LHCN-M2 (cell line): ENCODE measurements at regions not wholly inside any gene's neighbourhood (a gene's known extent, or its start where the extent isn't known, plus 50 kb on each side); places are given as distances from the start of the nearest gene placed in this dataset.

Experiments used
- DNase-seq: peaks from one replicate; pipeline ENCODE4 v3.0.0-alpha.2; 2012; ENCODE audit warnings: low read depth

GRCh38 chr4:23268072-23268771, 575.5 kb downstream of the GBA3 start:
- no peak for DNase-seq

GRCh38 chr4:23266401-23266800, 573.7 kb downstream of the GBA3 start:
- no peak for DNase-seq

DNA sequence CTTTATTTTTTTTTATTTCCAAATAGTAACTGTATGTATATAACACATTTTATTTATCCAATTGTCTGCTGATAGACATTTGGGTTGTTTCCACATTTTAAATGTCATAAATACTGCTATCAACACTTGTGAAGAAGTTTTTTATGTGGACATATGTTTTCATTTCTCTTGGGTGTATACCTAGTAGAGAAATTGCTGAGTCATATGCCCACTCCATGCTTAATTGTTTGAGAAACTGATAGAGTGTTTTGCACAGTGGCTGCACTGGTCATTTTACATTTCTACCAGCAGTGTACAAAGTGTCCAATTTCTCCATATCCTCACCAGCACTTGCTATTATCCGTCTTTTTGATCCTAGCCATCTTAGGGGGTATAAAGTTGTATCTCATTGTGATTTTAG, 567.8 kb downstream of the GBA3 start:
- DNase-seq, result no peak

GRCh38 chr4:23245203-23245832, 552.6 kb downstream of the GBA3 start:
- DNase-seq, result no peak

DNA sequence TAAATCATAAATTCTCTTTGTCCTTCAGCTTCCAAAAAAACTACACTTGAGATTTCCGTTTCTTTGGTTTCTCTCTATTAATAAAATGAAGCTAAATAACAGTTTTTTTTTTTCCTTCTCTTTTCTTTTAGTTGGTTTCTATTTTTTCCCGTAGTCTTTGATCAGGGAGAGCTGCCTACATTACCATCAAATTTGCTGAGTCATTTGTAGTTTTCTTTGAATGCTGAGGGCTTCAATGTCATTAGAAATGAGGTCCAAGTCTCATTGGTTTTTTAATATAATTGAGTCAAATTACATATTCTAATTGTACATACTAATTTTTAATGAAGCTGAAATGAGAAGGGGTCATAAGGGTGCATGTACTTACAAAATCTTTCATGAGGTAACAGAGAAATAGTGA, 550.2 kb downstream of the GBA3 start:
- DNase-seq, result no peak

DNA sequence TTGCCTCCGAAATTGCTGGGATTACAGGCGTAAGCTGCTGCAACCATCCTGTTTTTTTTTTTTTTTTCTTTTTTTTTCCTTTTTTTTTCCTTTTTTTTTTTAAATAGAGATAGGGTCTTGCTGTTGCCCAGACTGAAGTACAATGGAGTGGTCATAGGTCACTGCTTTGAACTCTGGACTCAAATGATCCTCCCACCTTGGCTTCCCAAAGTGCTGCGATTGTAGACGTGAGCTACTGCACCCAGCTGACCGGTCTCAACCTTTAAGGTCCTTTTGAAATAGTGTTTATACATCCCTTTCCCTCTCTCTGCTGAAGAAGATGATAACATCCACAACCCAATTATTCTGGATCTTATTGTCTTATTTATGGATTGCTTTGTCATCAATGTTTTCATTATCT, 548.7 kb downstream of the GBA3 start:
- DNase-seq, result no peak

DNA sequence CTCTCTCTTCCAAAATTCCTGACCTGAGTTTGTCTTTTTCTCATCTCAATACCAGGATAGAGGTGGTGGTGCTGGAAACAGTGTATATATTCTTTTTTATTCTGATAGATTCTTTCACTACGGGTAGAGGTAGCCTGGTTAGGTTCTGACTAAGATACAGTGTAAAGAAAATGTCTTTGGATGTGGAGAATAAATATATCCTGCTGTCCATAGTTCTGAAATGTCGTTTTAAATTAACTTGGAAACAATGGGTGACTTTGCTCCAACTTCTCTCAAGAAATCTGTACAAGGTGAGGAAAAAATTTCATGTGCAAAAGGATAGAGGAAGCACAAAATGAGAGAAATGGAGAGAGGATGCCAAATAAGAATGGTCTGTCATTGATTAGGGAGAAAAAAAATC, 546.1 kb downstream of the GBA3 start:
- DNase-seq, result no peak

- DNase-seq, result peak; percentile 60
These were observed 545.0 kb downstream of the GBA3 start for GRCh38 chr4:23237771-23238170.

GRCh38 chr4:23235628-23236390, 543.1 kb downstream of the GBA3 start:
- no peak for DNase-seq

- no peak for DNase-seq
These were observed 542.0 kb downstream of the GBA3 start for GRCh38 chr4:23234716-23235115.

DNA sequence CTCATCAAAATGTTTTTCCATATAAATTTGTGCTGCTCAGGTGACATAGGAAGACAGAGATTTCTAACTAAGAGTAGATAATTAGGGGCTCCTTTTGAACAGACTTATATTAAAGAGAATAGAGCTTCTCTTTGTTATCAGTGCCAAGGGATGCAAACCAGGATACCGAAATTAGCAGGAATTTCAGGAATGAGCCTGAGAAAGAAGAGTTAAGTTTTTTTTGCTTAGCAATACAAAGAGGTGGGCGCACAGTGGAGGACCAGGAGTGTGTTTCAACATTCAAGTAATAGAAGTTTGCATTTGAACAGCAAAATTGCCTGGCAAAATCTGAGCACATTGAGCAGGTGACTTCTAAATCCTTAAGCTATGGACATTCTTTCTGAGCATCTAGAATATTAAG, 541.3 kb downstream of the GBA3 start:
- DNase-seq, result no peak

DNA sequence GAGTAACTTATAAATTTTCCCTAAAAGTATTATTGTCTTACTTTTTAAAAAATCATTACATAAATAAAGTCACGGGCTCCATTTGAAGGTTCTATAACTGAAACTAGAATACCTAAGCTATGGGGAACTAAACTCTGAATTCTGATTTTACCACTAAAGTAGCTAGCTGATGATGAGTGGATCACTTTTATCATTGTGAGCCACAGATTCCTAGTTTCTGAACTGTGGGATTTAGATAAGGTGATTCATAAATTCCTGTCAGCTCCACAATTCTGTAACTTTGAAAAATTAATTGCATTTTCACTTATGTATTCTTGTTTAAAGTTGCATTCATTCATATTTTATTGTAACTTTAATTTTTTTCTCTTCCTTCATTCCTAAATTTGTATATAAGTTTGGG, 540.9 kb downstream of the GBA3 start:
- no peak for DNase-seq

- DNase-seq, result peak; percentile 6
These were observed 540.2 kb downstream of the GBA3 start for GRCh38 chr4:23232987-23233386.

DNA sequence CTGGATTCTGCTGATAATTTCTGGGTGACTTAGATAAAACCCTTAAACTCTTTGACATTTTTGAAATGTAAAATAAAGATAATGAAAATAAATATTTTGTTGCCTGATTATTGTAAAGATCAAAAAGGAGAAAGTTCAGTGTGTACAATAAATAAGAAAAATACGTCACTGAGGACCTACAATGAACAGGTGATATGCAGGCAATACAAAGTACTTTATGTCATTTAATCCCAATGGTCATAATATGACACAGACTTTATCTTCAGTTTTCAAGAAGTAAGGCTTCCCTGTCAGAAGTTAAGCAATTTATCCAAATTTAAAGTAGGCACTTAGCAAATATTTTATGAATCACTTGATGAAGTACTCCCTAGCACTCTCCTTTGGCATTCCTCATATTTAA, 532.8 kb downstream of the GBA3 start:
- no peak for DNase-seq

- no peak for DNase-seq
These were observed 532.1 kb downstream of the GBA3 start for GRCh38 chr4:23224684-23225420.

DNA sequence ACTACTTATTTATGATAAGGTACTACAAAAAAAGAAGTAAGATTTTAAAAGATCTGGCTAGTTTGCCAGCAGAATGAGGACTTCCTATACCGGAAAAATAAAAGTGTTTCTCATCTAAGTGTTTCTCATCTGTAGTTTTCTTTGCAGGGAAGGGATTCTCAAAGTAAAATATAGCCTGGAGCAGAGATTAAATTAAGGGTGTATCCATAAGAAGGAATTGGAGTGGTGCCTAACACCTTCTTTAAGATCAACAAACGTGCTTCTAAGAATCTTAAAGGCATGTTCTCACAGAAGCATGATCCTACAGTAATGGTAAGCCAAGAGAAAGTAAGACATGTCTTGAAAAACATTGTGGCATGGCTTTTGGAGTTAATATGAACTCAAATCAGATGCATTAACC, 528.2 kb downstream of the GBA3 start:
- DNase-seq, result no peak

- DNase-seq, result no peak
These were observed 527.2 kb downstream of the GBA3 start for GRCh38 chr4:23219779-23220408.

DNA sequence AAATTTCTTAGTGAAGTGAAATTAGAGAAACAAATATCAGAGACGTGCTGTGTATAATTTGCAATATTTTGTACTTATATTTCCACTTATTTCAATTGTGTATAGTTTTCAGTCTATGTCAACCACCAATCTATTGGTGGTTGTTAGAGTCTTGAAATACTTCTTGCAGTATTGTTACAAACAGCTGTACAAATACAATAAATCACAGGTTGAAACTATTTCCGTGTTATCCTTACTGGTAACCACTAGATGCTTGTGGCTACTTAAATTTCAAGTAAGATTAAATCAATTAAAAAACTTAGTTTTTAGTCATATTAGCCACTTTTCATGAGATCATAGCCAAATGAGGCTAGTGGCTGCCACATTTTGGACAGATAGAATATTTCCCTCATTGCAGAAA, 520.5 kb downstream of the GBA3 start:
- DNase-seq, result peak; percentile 68

DNA sequence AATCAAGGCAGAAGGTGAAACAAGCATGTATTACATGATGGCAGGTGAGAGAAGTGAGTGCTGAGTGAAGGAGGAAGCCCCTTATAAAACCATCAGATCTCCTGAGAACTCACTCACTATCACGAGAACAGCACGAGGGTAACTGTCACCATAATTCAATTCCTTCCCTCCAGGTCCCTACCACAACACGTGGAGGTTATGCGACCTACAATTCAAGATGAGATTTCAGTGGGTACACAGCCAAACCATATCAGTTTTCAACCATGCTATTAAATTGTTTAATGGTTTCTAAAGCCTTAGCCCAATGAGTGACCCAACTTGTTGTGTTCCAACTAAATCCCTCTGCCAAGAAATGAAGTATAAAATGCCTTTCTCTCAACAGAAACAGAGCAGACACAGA, 519.8 kb downstream of the GBA3 start:
- peak; percentile 1 for DNase-seq

GRCh38 chr4:23207059-23207458, 514.3 kb downstream of the GBA3 start:
- no peak for DNase-seq

- DNase-seq, result no peak
These were observed 510.0 kb downstream of the GBA3 start for GRCh38 chr4:23202712-23203247.
